ENCODE measurements at regions not wholly inside any gene's neighbourhood (a gene's known extent, or its start where the extent isn't known, plus 50 kb on each side); places are given as distances from the start of the nearest gene placed in this dataset.

GRCh38 chr13:22700246-22700887, 480.4 kb upstream of the SGCG start:
- TF ChIP-seq POLR2AphosphoS5 (IDR thresholded peaks at IDR 0.05) (no peak), EP300 (IDR thresholded peaks at IDR 0.05) (no peak), POLR2A (IDR thresholded peaks at IDR 0.05) (no peak)
- TF ChIP-seq, protein P1, sequence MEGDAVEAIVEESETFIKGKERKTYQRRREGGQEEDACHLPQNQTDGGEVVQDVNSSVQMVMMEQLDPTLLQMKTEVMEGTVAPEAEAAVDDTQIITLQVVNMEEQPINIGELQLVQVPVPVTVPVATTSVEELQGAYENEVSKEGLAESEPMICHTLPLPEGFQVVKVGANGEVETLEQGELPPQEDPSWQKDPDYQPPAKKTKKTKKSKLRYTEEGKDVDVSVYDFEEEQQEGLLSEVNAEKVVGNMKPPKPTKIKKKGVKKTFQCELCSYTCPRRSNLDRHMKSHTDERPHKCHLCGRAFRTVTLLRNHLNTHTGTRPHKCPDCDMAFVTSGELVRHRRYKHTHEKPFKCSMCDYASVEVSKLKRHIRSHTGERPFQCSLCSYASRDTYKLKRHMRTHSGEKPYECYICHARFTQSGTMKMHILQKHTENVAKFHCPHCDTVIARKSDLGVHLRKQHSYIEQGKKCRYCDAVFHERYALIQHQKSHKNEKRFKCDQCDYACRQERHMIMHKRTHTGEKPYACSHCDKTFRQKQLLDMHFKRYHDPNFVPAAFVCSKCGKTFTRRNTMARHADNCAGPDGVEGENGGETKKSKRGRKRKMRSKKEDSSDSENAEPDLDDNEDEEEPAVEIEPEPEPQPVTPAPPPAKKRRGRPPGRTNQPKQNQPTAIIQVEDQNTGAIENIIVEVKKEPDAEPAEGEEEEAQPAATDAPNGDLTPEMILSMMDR (IDR thresholded peaks at IDR 0.05) = no peak
- no peaks in the 10 kb centered on the region for H3K36me3 ChIP-seq
- H3K27me3 ChIP-seq = no peaks in the 10 kb centered on the region
- H3K4me1 ChIP-seq = no peaks in the 10 kb centered on the region
- no peak overlapping the region for H3K4me3 ChIP-seq
- no peak overlapping the region for H3K27ac ChIP-seq
- ATAC-seq = no peak
- H3K9me3 ChIP-seq = no peaks in the 10 kb centered on the region
- 32 to 51% methylated on average over 6 of the region's 6 CpGs for WGBS, 2 donors (ENCODE audit: low coverage in 1 of 2)

- WGBS, 2 donors (ENCODE audit: low coverage in 1 of 2) = 55 to 67% methylated on average over 5 to 7 of the region's 9 CpGs
- Histone ChIP-seq H3K27ac (no peak overlapping the region), H3K36me3 (no peaks in the 10 kb centered on the region), H3K4me1 (no peaks in the 10 kb centered on the region), H3K4me3 (no peak overlapping the region), H3K9me3 (no peaks in the 10 kb centered on the region), H3K27me3 (no peaks in the 10 kb centered on the region)
- no peak for ATAC-seq
- TF ChIP-seq POLR2A (IDR thresholded peaks at IDR 0.05) = no peak
- TF ChIP-seq, protein P1 (IDR thresholded peaks at IDR 0.05) = no peak
- no peak for TF ChIP-seq POLR2AphosphoS5 (IDR thresholded peaks at IDR 0.05)
- no peak for TF ChIP-seq EP300 (IDR thresholded peaks at IDR 0.05)
Observed at GRCh38 chr13:22703601-22704209, 477.1 kb upstream of the SGCG start.

- ATAC-seq = no peak
- Histone ChIP-seq H3K4me3 (no peak overlapping the region), H3K9me3 (no peaks in the 10 kb centered on the region), H3K36me3 (no peaks in the 10 kb centered on the region), H3K27ac (no peak overlapping the region), H3K4me1 (no peaks in the 10 kb centered on the region), H3K27me3 (no peaks in the 10 kb centered on the region)
- TF ChIP-seq EP300 (IDR thresholded peaks at IDR 0.05) = no peak
- TF ChIP-seq, protein P1 (IDR thresholded peaks at IDR 0.05) = no peak
- no peak for TF ChIP-seq POLR2AphosphoS5 (IDR thresholded peaks at IDR 0.05)
- TF ChIP-seq POLR2A (IDR thresholded peaks at IDR 0.05) = no peak
- 86 to 94% methylated on average over 3 to 5 of the region's 5 CpGs for WGBS, 2 donors (ENCODE audit: low coverage in 1 of 2)
Observed at GRCh38 chr13:22707946-22708345, 472.8 kb upstream of the SGCG start.

- 35 to 59% methylated on average over 3 to 7 of the region's 7 CpGs for WGBS, 2 donors (ENCODE audit: low coverage in 1 of 2)
- no peak for TF ChIP-seq POLR2AphosphoS5 (IDR thresholded peaks at IDR 0.05)
- no peak for TF ChIP-seq EP300 (IDR thresholded peaks at IDR 0.05)
- no peaks in the 10 kb centered on the region for H3K27me3 ChIP-seq
- no peak overlapping the region for H3K27ac ChIP-seq
- no peaks in the 10 kb centered on the region for H3K36me3 ChIP-seq
- no peaks in the 10 kb centered on the region for H3K9me3 ChIP-seq
- no peak overlapping the region for H3K4me3 ChIP-seq
- H3K4me1 ChIP-seq = no peaks in the 10 kb centered on the region
- ATAC-seq = no peak
Observed at GRCh38 chr13:22717036-22717435, 463.7 kb upstream of the SGCG start.

DNA sequence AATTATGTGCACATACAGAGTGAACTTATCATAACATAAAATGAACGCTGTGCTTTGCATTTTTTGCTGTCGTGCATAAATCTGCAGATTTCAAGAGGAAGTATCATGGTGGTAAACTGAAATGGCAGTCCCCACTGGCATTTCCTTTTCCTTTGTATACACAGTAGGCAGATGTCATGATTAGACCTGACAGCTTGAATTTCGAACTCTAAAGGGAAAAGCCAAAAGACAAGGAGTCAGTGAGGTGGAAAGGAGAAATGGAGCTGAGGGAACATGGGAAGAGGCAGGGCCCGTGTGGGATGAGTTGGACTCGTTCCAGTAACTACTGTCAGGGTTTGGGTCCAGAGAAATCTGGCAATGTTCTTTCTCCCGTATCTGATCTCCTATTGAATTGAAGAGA, 454.1 kb upstream of the SGCG start:
- Histone ChIP-seq H3K27me3 (peaks cover 30% of the 10 kb centered on the region), H3K4me1 (no peaks in the 10 kb centered on the region)
- WGBS, 2 donors (ENCODE audit: low coverage in 1 of 2) = 38 to 49% methylated on average over 4 to 6 of the region's 6 CpGs

More for the DNA sequence above, 454.1 kb upstream of the SGCG start:
- H3K27ac ChIP-seq = no peak overlapping the region
- ATAC-seq = no peak
- TF ChIP-seq POLR2AphosphoS5 (IDR thresholded peaks at IDR 0.05) (no peak), EP300 (IDR thresholded peaks at IDR 0.05) (no peak), POLR2A (IDR thresholded peaks at IDR 0.05) (no peak)
- TF ChIP-seq, protein P1 (IDR thresholded peaks at IDR 0.05) = no peak
- H3K4me3 ChIP-seq = no peak overlapping the region
- no peaks in the 10 kb centered on the region for H3K9me3 ChIP-seq
- H3K36me3 ChIP-seq = no peaks in the 10 kb centered on the region

Measured in gastroesophageal sphincter (tissue), 4 donors.